ENCODE measurements at regions not wholly inside any gene's neighbourhood (a gene's known extent, or its start where the extent isn't known, plus 50 kb on each side); places are given as distances from the start of the nearest gene placed in this dataset.
A peak's percentile ranks its signal among the peaks of the same experiment; 100 is the strongest.

DNA sequence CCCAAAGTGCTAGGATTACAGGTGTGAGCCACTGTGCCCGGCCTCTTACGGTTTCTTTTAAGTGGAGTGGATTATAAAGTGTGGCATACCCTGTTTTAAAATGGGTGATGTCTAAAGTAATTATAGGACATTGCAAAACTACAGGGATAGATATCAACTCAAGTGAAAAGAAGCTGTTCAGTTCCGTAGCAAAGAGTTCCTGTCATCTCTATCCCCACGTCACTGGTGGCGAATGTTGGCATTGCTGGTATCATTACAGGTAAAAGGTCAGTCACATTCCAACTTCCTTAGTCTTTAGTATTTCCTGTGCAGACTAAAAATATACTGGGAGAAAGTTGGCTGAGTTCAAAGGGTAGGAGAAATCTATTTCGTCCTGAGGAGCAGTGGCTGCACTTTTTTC, 95.6 kb upstream of the SLC38A2 start:
- H3K4me3 ChIP-seq (ENCODE audit: insufficient read depth in 1 of 2, low read depth in 1 of 2, low read length in 2 of 2) = no peak overlapping the region
- H4K8ac ChIP-seq (ENCODE audit: low read length) = no peak overlapping the region
- no peak overlapping the region for H3K23ac ChIP-seq (ENCODE audit: low read length in 2 of 2)
- WGBS = 81% methylated on average over 5 of the region's 6 CpGs
- no peak overlapping the region for H3K27ac ChIP-seq (ENCODE audit: low read length, poor library complexity, severe bottlenecking)
- H2BK120ac ChIP-seq (ENCODE audit: low read depth, low read length) = no peak overlapping the region
- H2BK15ac ChIP-seq (ENCODE audit: low read depth, poor library complexity, severe bottlenecking) = no peak overlapping the region
- no peak overlapping the region for H2BK5ac ChIP-seq (ENCODE audit: low read depth, low read length, poor library complexity, severe bottlenecking)
- H4K91ac ChIP-seq (ENCODE audit: low read length) = no peak overlapping the region
- H3K36me3 ChIP-seq (ENCODE audit: control insufficient read depth in 1 of 2, insufficient read depth in 2 of 2, low read depth in 1 of 2, low read length in 2 of 2) = no peaks in the 10 kb centered on the region
- H3K4me1 ChIP-seq (ENCODE audit: control insufficient read depth, insufficient read depth, low read depth, low read length) = peaks cover 1% of the 10 kb centered on the region
- H2AFZ ChIP-seq (ENCODE audit: low read depth, low read length) = no peak overlapping the region
- DNase-seq = no peak
- no peak overlapping the region for H3K4me2 ChIP-seq (ENCODE audit: low read length, poor library complexity, severe bottlenecking)
- H3K9me3 ChIP-seq (ENCODE audit: control insufficient read depth, low read length) = peaks cover 13% of the 10 kb centered on the region
- H3K9ac ChIP-seq (ENCODE audit: low read length) = no peak overlapping the region
- H3K27me3 ChIP-seq (ENCODE audit: control insufficient read depth in 1 of 2, insufficient read depth in 1 of 2, low read length in 2 of 2) = no peaks in the 10 kb centered on the region
- H2BK12ac ChIP-seq (ENCODE audit: low read length in 2 of 2) = no peak overlapping the region
- H3K18ac ChIP-seq (ENCODE audit: low read depth in 1 of 2, low read length in 2 of 2) = no peak overlapping the region
- no peak overlapping the region for H3K14ac ChIP-seq (ENCODE audit: low read length in 2 of 2)
- H3K79me1 ChIP-seq (replicated peaks; ENCODE audit: low read length, poor library complexity, severe bottlenecking) = peaks cover 8% of the 10 kb centered on the region
- H3K4ac ChIP-seq (ENCODE audit: low read depth in 1 of 2, low read length in 2 of 2) = peak overlapping the region in 1 of 2 experiments; percentile 26
- H2AK5ac ChIP-seq (ENCODE audit: low read length, severe bottlenecking) = no peak overlapping the region

DNA sequence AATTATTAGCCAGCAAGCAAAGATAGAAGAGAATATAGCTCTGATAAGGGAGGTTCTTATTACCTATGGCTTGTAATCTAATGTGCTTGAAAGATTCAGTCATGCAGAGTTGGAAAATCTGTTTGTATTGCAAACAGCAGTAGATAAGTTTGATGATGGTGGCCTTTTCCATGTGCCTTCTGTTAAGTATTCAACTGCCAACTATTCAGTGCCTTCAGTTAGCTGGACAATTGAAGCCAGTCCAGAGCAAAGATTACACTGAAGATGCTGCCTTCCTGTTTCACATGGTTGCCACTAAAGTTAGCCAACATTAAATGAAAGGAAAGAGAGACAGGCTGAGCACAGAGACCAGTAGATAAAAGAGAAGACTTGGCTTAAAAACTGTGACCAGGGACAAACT, 92.7 kb upstream of the SLC38A2 start:
- H2BK120ac ChIP-seq (ENCODE audit: low read depth, low read length) = no peak overlapping the region
- H2BK15ac ChIP-seq (ENCODE audit: low read depth, poor library complexity, severe bottlenecking) = no peak overlapping the region
- no peaks in the 10 kb centered on the region for H3K36me3 ChIP-seq (ENCODE audit: control insufficient read depth in 1 of 2, insufficient read depth in 2 of 2, low read depth in 1 of 2, low read length in 2 of 2)
- no peaks in the 10 kb centered on the region for H3K27me3 ChIP-seq (ENCODE audit: control insufficient read depth in 1 of 2, insufficient read depth in 1 of 2, low read length in 2 of 2)
- no peak overlapping the region for H3K14ac ChIP-seq (ENCODE audit: low read length in 2 of 2)
- H3K4me1 ChIP-seq (ENCODE audit: control insufficient read depth, insufficient read depth, low read depth, low read length) = no peaks in the 10 kb centered on the region
- H3K4ac ChIP-seq (ENCODE audit: low read depth in 1 of 2, low read length in 2 of 2) = no peak overlapping the region
- H2AFZ ChIP-seq (ENCODE audit: low read depth, low read length) = no peak overlapping the region
- no peak overlapping the region for H2AK5ac ChIP-seq (ENCODE audit: low read length, severe bottlenecking)
- H3K4me2 ChIP-seq (ENCODE audit: low read length, poor library complexity, severe bottlenecking) = no peak overlapping the region
- no peak overlapping the region for H4K8ac ChIP-seq (ENCODE audit: low read length)
- H2BK12ac ChIP-seq (ENCODE audit: low read length in 2 of 2) = no peak overlapping the region
- H2BK5ac ChIP-seq (ENCODE audit: low read depth, low read length, poor library complexity, severe bottlenecking) = no peak overlapping the region
- no peak overlapping the region for H3K27ac ChIP-seq (ENCODE audit: low read length, poor library complexity, severe bottlenecking)
- no peak overlapping the region for H3K23ac ChIP-seq (ENCODE audit: low read length in 2 of 2)
- no peak overlapping the region for H4K91ac ChIP-seq (ENCODE audit: low read length)
- DNase-seq = no peak
- H3K79me1 ChIP-seq (replicated peaks; ENCODE audit: low read length, poor library complexity, severe bottlenecking) = peaks cover 6% of the 10 kb centered on the region
- no peak overlapping the region for H3K18ac ChIP-seq (ENCODE audit: low read depth in 1 of 2, low read length in 2 of 2)
- H3K4me3 ChIP-seq (ENCODE audit: insufficient read depth in 1 of 2, low read depth in 1 of 2, low read length in 2 of 2) = no peak overlapping the region
- H3K9me3 ChIP-seq (ENCODE audit: control insufficient read depth, low read length) = peaks cover 13% of the 10 kb centered on the region
- no peak overlapping the region for H3K9ac ChIP-seq (ENCODE audit: low read length)

DNA sequence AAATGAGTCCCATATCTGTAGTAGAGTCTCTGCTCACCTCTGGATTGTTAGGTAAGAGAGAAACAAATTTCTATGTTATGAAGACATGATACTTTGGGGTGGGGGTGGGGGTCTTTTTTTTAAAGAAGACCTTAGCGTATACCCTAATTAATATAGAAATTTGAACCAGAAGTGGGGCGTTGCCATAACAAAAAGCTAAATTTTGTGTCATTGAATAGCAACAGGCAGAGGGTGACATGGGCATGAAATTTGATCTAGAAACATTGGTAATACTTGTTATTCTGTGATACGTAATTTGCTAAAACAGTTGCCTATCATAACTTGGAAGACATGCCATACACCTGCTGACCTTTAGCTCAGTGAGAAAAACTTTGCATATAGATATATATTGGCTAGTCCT, 92.3 kb upstream of the SLC38A2 start:
- no peak overlapping the region for H2BK120ac ChIP-seq (ENCODE audit: low read depth, low read length)
- H3K79me1 ChIP-seq (replicated peaks; ENCODE audit: low read length, poor library complexity, severe bottlenecking) = peaks cover 4% of the 10 kb centered on the region
- H3K27ac ChIP-seq (ENCODE audit: low read length, poor library complexity, severe bottlenecking) = no peak overlapping the region
- H2AFZ ChIP-seq (ENCODE audit: low read depth, low read length) = no peak overlapping the region
- H2AK5ac ChIP-seq (ENCODE audit: low read length, severe bottlenecking) = no peak overlapping the region
- no peak overlapping the region for H3K9ac ChIP-seq (ENCODE audit: low read length)
- peaks cover 13% of the 10 kb centered on the region for H3K9me3 ChIP-seq (ENCODE audit: control insufficient read depth, low read length)
- no peak overlapping the region for H2BK5ac ChIP-seq (ENCODE audit: low read depth, low read length, poor library complexity, severe bottlenecking)
- H3K4ac ChIP-seq (ENCODE audit: low read depth in 1 of 2, low read length in 2 of 2) = no peak overlapping the region
- no peak overlapping the region for H4K91ac ChIP-seq (ENCODE audit: low read length)
- H3K4me3 ChIP-seq (ENCODE audit: insufficient read depth in 1 of 2, low read depth in 1 of 2, low read length in 2 of 2) = no peak overlapping the region
- no peak overlapping the region for H3K18ac ChIP-seq (ENCODE audit: low read depth in 1 of 2, low read length in 2 of 2)
- peaks cover 2% of the 10 kb centered on the region for H3K4me1 ChIP-seq (ENCODE audit: control insufficient read depth, insufficient read depth, low read depth, low read length)
- no peak overlapping the region for H4K8ac ChIP-seq (ENCODE audit: low read length)
- H3K14ac ChIP-seq (ENCODE audit: low read length in 2 of 2) = no peak overlapping the region
- H3K4me2 ChIP-seq (ENCODE audit: low read length, poor library complexity, severe bottlenecking) = no peak overlapping the region
- H2BK15ac ChIP-seq (ENCODE audit: low read depth, poor library complexity, severe bottlenecking) = no peak overlapping the region
- H3K27me3 ChIP-seq (ENCODE audit: control insufficient read depth in 1 of 2, insufficient read depth in 1 of 2, low read length in 2 of 2) = no peaks in the 10 kb centered on the region
- no peak overlapping the region for H2BK12ac ChIP-seq (ENCODE audit: low read length in 2 of 2)
- no peak overlapping the region for H3K23ac ChIP-seq (ENCODE audit: low read length in 2 of 2)
- no peak for DNase-seq
- 82% methylated on average over 2 of the region's 3 CpGs for WGBS
- no peaks in the 10 kb centered on the region for H3K36me3 ChIP-seq (ENCODE audit: control insufficient read depth in 1 of 2, insufficient read depth in 2 of 2, low read depth in 1 of 2, low read length in 2 of 2)

DNA sequence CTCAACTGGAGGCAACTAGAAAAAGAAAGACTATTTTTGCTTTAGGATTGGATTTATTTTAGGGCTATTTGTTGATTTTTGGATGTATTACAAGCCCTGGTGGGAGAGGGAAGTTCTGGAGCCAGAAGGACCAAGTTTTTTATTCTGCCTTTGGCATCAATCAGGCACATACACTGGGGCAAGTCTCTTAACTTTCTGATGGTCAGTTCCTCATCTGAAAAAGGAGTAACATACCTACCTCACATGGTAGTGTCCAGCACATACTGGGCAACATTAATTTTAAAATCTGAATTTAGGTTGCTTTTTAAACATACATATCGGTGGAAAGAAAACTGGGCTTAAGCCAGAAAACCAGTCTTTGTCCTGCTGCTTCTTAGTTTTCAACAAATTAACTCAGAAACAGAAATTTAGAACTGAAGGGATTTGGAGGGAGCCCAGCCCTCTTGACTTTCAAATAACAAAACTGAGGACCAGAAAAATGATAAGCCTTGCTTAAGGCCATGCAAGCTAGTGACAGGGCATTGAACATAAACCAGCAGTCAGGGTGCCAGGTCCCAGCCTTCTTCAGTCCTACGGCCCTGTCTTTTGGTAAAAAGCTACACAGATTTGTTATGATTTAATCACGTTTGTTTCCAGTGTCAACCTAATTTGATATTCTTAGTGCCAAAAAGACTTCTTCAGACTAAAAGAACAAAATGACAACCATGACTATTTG, 90.2 kb upstream of the SLC38A2 start:
- Histone ChIP-seq H3K23ac (ENCODE audit: low read length in 2 of 2) (no peak overlapping the region), H4K91ac (ENCODE audit: low read length) (no peak overlapping the region), H3K18ac (ENCODE audit: low read depth in 1 of 2, low read length in 2 of 2) (peak overlapping the region; percentile 57 to 73), H3K79me1 (replicated peaks; ENCODE audit: low read length, poor library complexity, severe bottlenecking) (peaks cover 2% of the 10 kb centered on the region), H3K14ac (ENCODE audit: low read length in 2 of 2) (no peak overlapping the region), H2BK120ac (ENCODE audit: low read depth, low read length) (no peak overlapping the region), H3K27ac (ENCODE audit: low read length, poor library complexity, severe bottlenecking) (no peak overlapping the region), H3K9me3 (ENCODE audit: control insufficient read depth, low read length) (peaks cover 13% of the 10 kb centered on the region), H3K4me3 (ENCODE audit: insufficient read depth in 1 of 2, low read depth in 1 of 2, low read length in 2 of 2) (no peak overlapping the region), H3K27me3 (ENCODE audit: control insufficient read depth in 1 of 2, insufficient read depth in 1 of 2, low read length in 2 of 2) (no peaks in the 10 kb centered on the region), H2BK5ac (ENCODE audit: low read depth, low read length, poor library complexity, severe bottlenecking) (no peak overlapping the region), H2AK5ac (ENCODE audit: low read length, severe bottlenecking) (no peak overlapping the region), H2BK12ac (ENCODE audit: low read length in 2 of 2) (no peak overlapping the region), H3K4ac (ENCODE audit: low read depth in 1 of 2, low read length in 2 of 2) (no peak overlapping the region), H3K9ac (ENCODE audit: low read length) (no peak overlapping the region), H2AFZ (ENCODE audit: low read depth, low read length) (no peak overlapping the region), H2BK15ac (ENCODE audit: low read depth, poor library complexity, severe bottlenecking) (no peak overlapping the region), H4K8ac (ENCODE audit: low read length) (no peak overlapping the region), H3K4me1 (ENCODE audit: control insufficient read depth, insufficient read depth, low read depth, low read length) (peaks cover 3% of the 10 kb centered on the region), H3K36me3 (ENCODE audit: control insufficient read depth in 1 of 2, insufficient read depth in 2 of 2, low read depth in 1 of 2, low read length in 2 of 2) (no peaks in the 10 kb centered on the region), H3K4me2 (ENCODE audit: low read length, poor library complexity, severe bottlenecking) (no peak overlapping the region)
- DNase-seq = no peak
- 100% methylated on average over 1 of the region's 3 CpGs for WGBS
